ENCODE measurements at regions not wholly inside any gene's neighbourhood (a gene's known extent, or its start where the extent isn't known, plus 50 kb on each side); places are given as distances from the start of the nearest gene placed in this dataset.

- TF ChIP-seq EP300 (IDR thresholded peaks at IDR 0.05) (no peak), CTCF (IDR thresholded peaks at IDR 0.05) (no peak), POLR2A (IDR thresholded peaks at IDR 0.05) (no peak)
Observed at GRCh38 chr15:36218322-36218721, 361.1 kb upstream of the CDIN1 start.

Data from gastroesophageal sphincter (tissue), 3 donors.